Neural cell (in vitro differentiated cells): ENCODE measurements at regions not wholly inside any gene's neighbourhood (a gene's known extent, or its start where the extent isn't known, plus 50 kb on each side); places are given as distances from the start of the nearest gene placed in this dataset.

ENCODE experiments used
- EP300 ChIP-seq: fragments of 450-650 bp; conservative IDR thresholded peaks from 2 replicates; pipeline ENCODE4 v1.6.1; 2014; ENCODE audit warnings: antibody characterized with exemption, mild to moderate bottlenecking, moderate library complexity; ENCODE audit not compliant: poor library complexity, severe bottlenecking
- RAD21 ChIP-seq: fragments of 450-650 bp; conservative IDR thresholded peaks from 2 replicates; pipeline ENCODE4 v1.6.1; 2014; ENCODE audit warnings: antibody characterized with exemption, mild to moderate bottlenecking, moderate library complexity
- SMC3 ChIP-seq: fragments of 450-650 bp; conservative IDR thresholded peaks from 2 replicates; pipeline ENCODE4 v1.6.1; 2014; ENCODE audit warnings: antibody characterized with exemption, mild to moderate bottlenecking, moderate library complexity; ENCODE audit not compliant: poor library complexity
- TF ChIP-seq, protein P1 (sequence below): fragments of 450-650 bp; IDR thresholded peaks from 2 replicates; pipeline ENCODE4 v1.5.1; 2014; ENCODE audit warnings: antibody characterized with exemption, mild to moderate bottlenecking, moderate library complexity; ENCODE audit not compliant: poor library complexity, severe bottlenecking

- TF ChIP-seq, protein P1, sequence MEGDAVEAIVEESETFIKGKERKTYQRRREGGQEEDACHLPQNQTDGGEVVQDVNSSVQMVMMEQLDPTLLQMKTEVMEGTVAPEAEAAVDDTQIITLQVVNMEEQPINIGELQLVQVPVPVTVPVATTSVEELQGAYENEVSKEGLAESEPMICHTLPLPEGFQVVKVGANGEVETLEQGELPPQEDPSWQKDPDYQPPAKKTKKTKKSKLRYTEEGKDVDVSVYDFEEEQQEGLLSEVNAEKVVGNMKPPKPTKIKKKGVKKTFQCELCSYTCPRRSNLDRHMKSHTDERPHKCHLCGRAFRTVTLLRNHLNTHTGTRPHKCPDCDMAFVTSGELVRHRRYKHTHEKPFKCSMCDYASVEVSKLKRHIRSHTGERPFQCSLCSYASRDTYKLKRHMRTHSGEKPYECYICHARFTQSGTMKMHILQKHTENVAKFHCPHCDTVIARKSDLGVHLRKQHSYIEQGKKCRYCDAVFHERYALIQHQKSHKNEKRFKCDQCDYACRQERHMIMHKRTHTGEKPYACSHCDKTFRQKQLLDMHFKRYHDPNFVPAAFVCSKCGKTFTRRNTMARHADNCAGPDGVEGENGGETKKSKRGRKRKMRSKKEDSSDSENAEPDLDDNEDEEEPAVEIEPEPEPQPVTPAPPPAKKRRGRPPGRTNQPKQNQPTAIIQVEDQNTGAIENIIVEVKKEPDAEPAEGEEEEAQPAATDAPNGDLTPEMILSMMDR, result no peak
- TF ChIP-seq EP300, result no peak
- TF ChIP-seq RAD21, result no peak
- no peak for TF ChIP-seq SMC3
Observed at GRCh38 chr6:11413117-11413687, 124.3 kb upstream of the TMEM170B start.
